ENCODE measurements at regions not wholly inside any gene's neighbourhood (a gene's known extent, or its start where the extent isn't known, plus 50 kb on each side); places are given as distances from the start of the nearest gene placed in this dataset.

DNA sequence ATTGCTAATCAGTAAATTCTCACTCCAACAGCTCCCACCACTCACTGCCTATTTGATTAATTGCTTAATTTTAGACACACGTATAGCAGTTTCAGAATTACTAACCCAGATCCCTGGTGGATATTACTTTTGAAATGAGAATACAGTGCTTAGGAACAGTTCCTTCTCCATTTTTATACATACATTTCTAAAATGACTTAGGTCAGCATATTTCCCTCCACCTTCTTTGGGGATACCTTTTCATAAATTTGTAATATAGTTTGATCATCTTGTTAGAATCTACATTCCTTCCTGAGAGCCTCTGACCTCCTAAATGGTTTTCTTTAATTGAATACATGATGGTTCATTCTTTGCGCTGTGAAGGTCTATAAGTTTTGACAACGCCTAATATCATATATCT is 279.8 kb upstream of the NETO1 start:
- TF ChIP-seq, protein P1, sequence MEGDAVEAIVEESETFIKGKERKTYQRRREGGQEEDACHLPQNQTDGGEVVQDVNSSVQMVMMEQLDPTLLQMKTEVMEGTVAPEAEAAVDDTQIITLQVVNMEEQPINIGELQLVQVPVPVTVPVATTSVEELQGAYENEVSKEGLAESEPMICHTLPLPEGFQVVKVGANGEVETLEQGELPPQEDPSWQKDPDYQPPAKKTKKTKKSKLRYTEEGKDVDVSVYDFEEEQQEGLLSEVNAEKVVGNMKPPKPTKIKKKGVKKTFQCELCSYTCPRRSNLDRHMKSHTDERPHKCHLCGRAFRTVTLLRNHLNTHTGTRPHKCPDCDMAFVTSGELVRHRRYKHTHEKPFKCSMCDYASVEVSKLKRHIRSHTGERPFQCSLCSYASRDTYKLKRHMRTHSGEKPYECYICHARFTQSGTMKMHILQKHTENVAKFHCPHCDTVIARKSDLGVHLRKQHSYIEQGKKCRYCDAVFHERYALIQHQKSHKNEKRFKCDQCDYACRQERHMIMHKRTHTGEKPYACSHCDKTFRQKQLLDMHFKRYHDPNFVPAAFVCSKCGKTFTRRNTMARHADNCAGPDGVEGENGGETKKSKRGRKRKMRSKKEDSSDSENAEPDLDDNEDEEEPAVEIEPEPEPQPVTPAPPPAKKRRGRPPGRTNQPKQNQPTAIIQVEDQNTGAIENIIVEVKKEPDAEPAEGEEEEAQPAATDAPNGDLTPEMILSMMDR (IDR thresholded peaks at IDR 0.05; ENCODE audit: low read depth, low read length) = no peak
- Histone ChIP-seq H3K9me3 (ENCODE audit: control insufficient read depth, insufficient read depth, low read length) (no peaks in the 10 kb centered on the region), H3K4me3 (ENCODE audit: low read depth, low read length) (no peak overlapping the region), H3K27me3 (ENCODE audit: control insufficient read depth, insufficient read depth, low read length) (peaks cover 3% of the 10 kb centered on the region), H3K27ac (ENCODE audit: low read depth, low read length) (no peak overlapping the region)
- ChIA-PET POLR2A (no interaction called here), CTCF (interaction anchor here (1.0 to 3.9 kb wide), 2 partner anchors 8 to 12 kb away, joined by 3 to 21 read pairs; no protein-coding TSS in a partner anchor)
- DNase-seq (ENCODE audit: low read depth, low spot score) = no peak

DNA sequence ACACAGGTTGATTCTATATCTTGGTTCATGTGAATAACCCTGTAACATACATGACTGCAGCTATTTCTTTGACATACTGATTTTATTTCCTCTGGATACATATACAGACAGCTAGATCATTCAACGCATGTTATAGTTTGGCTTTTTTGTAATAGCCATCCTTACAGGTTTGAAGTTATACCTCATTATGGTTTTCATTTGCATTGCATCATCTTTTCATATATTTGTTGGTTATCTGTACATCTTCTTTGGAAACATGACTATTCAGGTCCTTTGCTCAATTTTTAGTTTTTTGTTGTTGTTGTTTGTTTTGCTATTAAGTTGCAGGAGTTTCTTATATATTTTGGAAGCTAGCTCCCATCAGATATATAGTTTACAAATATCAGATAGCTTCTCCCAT is 276.2 kb upstream of the NETO1 start:
- peaks cover 3% of the 10 kb centered on the region for H3K27me3 ChIP-seq (ENCODE audit: control insufficient read depth, insufficient read depth, low read length)
- no peak for DNase-seq (ENCODE audit: low read depth, low spot score)
- ChIA-PET CTCF (interaction anchor here (3.9 kb wide), 1 partner anchor 8 kb away, joined by 21 read pairs; no protein-coding TSS in a partner anchor), POLR2A (no interaction called here)
- H3K27ac ChIP-seq (ENCODE audit: low read depth, low read length) = no peak overlapping the region
- no peaks in the 10 kb centered on the region for H3K9me3 ChIP-seq (ENCODE audit: control insufficient read depth, insufficient read depth, low read length)
- H3K4me3 ChIP-seq (ENCODE audit: low read depth, low read length) = no peak overlapping the region
- TF ChIP-seq, protein P1 (IDR thresholded peaks at IDR 0.05; ENCODE audit: low read depth, low read length) = no peak

DNA sequence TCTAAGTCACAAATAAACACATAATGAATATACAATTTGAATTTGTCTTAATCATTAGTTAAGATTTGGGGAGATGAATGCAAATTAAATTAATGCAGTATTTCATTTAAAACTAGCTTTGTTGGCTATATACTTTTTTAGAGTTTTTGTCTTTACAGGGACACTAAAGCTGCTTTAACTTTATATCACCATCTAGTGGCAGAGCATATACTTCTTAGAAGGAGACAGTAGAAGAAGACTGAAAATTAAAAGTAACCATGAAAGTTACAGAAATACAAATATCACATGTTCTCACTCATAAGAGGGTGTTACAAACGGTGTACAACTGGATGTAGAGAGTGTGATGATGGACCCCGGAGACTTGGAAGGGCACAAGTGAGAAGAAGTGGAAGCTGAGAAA is 268.3 kb upstream of the NETO1 start:
- ChIA-PET CTCF (interaction anchor here (0.6 to 3.9 kb wide), 18 partner anchors 10 to 887 kb away, joined by 3 to 28 read pairs (median 4); no protein-coding TSS in a partner anchor), POLR2A (interaction anchor here (0.6 kb wide), 1 partner anchor 265 kb away, joined by 3 read pairs; no protein-coding TSS in a partner anchor)
- DNase-seq (ENCODE audit: low read depth, low spot score) = no peak
- no peak overlapping the region for H3K4me3 ChIP-seq (ENCODE audit: low read depth, low read length)
- no peaks in the 10 kb centered on the region for H3K9me3 ChIP-seq (ENCODE audit: control insufficient read depth, insufficient read depth, low read length)
- TF ChIP-seq, protein P1 (IDR thresholded peaks at IDR 0.05; ENCODE audit: low read depth, low read length) = peak; percentile 62
- H3K27me3 ChIP-seq (ENCODE audit: control insufficient read depth, insufficient read depth, low read length) = no peaks in the 10 kb centered on the region
- no peak overlapping the region for H3K27ac ChIP-seq (ENCODE audit: low read depth, low read length)

DNA sequence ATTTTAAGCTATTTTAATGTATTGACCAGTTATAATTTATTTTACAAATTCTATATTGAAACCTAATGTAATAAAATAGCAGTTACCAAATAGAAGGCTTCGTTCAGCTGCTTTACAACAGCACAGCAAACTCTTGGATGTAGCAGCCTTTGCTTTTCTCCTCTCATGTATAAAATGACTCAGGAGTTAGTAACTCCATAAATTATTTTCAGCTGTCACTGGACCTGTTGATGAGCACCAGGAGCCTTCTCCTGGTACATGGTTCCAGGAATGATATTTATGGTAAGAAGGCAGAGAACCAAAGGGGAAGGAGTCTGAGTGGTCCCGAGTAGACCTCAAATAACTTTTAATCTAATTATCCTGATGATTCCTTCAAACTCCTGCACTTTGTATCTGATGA is 256.4 kb upstream of the NETO1 start:
- H3K4me3 ChIP-seq (ENCODE audit: low read depth, low read length) = no peak overlapping the region
- TF ChIP-seq, protein P1 (IDR thresholded peaks at IDR 0.05; ENCODE audit: low read depth, low read length) = no peak
- DNase-seq (ENCODE audit: low read depth, low spot score) = no peak
- H3K27me3 ChIP-seq (ENCODE audit: control insufficient read depth, insufficient read depth, low read length) = no peaks in the 10 kb centered on the region
- POLR2A ChIA-PET = interaction anchor here (0.7 kb wide), 1 partner anchor 27 kb away, joined by 3 read pairs; no protein-coding TSS in a partner anchor
- no peaks in the 10 kb centered on the region for H3K9me3 ChIP-seq (ENCODE audit: control insufficient read depth, insufficient read depth, low read length)
- CTCF ChIA-PET = interaction anchor here (1.6 to 2.0 kb wide), 2 partner anchors 12 to 13 kb away, joined by 3 to 5 read pairs; no protein-coding TSS in a partner anchor
- H3K27ac ChIP-seq (ENCODE audit: low read depth, low read length) = no peak overlapping the region

DNA sequence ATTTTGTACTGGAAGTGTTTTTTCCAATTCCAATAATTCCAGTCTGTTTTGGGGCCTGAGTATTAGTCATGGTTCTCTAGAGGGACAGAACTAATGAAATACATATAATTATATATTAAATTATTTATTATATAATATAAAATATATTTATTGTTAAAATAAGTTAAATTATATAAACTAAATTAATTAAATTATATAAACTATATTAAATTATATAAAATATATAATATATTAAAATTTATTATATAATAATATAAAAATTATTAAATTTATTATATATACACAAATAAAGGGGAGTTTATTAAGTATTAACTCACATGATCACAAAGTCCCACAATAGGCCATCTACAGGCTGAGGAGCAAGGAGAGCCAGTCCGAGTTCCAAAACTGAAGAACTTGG is 253.4 kb upstream of the NETO1 start:
- H3K4me3 ChIP-seq (ENCODE audit: low read depth, low read length) = no peak overlapping the region
- ChIA-PET CTCF (interaction anchor here (0.6 kb wide), 1 partner anchor 9 kb away, joined by 3 read pairs; no protein-coding TSS in a partner anchor), POLR2A (no interaction called here)
- H3K27ac ChIP-seq (ENCODE audit: low read depth, low read length) = no peak overlapping the region
- TF ChIP-seq, protein P1 (IDR thresholded peaks at IDR 0.05; ENCODE audit: low read depth, low read length) = no peak
- H3K27me3 ChIP-seq (ENCODE audit: control insufficient read depth, insufficient read depth, low read length) = no peaks in the 10 kb centered on the region
- DNase-seq (ENCODE audit: low read depth, low spot score) = no peak
- H3K9me3 ChIP-seq (ENCODE audit: control insufficient read depth, insufficient read depth, low read length) = no peaks in the 10 kb centered on the region
